ENCODE measurements at regions not wholly inside any gene's neighbourhood (a gene's known extent, or its start where the extent isn't known, plus 50 kb on each side); places are given as distances from the start of the nearest gene placed in this dataset.
A peak's percentile ranks its signal among the peaks of the same experiment; 100 is the strongest.

- Histone ChIP-seq H3K36me3 (no peaks in the 10 kb centered on the region), H3K27ac (no peak overlapping the region), H3K9me3 (no peaks in the 10 kb centered on the region), H3K27me3 (no peaks in the 10 kb centered on the region), H3K4me1 (no peaks in the 10 kb centered on the region), H3K4me3 (no peak overlapping the region)
- intact Hi-C loops (cut with DNase I), result no loop called here
- DNase-seq, result no peak
- ATAC-seq, result no peak
- TF ChIP-seq, protein P1, sequence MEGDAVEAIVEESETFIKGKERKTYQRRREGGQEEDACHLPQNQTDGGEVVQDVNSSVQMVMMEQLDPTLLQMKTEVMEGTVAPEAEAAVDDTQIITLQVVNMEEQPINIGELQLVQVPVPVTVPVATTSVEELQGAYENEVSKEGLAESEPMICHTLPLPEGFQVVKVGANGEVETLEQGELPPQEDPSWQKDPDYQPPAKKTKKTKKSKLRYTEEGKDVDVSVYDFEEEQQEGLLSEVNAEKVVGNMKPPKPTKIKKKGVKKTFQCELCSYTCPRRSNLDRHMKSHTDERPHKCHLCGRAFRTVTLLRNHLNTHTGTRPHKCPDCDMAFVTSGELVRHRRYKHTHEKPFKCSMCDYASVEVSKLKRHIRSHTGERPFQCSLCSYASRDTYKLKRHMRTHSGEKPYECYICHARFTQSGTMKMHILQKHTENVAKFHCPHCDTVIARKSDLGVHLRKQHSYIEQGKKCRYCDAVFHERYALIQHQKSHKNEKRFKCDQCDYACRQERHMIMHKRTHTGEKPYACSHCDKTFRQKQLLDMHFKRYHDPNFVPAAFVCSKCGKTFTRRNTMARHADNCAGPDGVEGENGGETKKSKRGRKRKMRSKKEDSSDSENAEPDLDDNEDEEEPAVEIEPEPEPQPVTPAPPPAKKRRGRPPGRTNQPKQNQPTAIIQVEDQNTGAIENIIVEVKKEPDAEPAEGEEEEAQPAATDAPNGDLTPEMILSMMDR (IDR thresholded peaks at IDR 0.05), result no peak
These were observed 58.6 kb upstream of the WASF3 start for GRCh38 chr13:26498656-26499601.

- Histone ChIP-seq H3K27me3 (no peaks in the 10 kb centered on the region), H3K36me3 (no peaks in the 10 kb centered on the region), H3K9me3 (no peaks in the 10 kb centered on the region), H3K4me3 (no peak overlapping the region), H3K27ac (no peak overlapping the region), H3K4me1 (no peaks in the 10 kb centered on the region)
- TF ChIP-seq, protein P1 (IDR thresholded peaks at IDR 0.05), result no peak
- intact Hi-C loops (cut with DNase I), result no loop called here
- ATAC-seq (no peak), DNase-seq (no peak)
These were observed 56.7 kb upstream of the WASF3 start for GRCh38 chr13:26500618-26501320.

DNA sequence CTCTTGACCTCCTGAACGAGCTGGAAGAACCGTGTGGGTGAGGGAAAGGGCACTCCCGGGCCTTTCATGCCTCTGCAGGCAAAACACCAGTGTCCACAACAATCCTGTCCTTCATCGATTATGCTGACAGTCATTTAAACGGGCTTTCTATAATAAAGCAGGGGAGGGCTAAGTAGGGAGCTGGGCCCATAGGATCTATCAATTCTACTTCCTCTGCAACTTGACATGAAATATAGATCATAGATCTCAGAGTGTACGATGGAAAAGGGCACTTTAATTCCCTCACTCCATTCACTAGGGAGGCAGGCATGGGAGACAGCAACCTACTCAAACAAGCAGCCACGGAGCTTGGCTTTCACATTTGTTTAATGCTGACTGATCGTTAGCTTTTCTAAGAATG, 55.8 kb upstream of the WASF3 start:
- Histone ChIP-seq H3K27ac (no peak overlapping the region), H3K4me3 (no peak overlapping the region), H3K9me3 (no peaks in the 10 kb centered on the region), H3K36me3 (no peaks in the 10 kb centered on the region), H3K4me1 (no peaks in the 10 kb centered on the region), H3K27me3 (no peaks in the 10 kb centered on the region)
- intact Hi-C loops (cut with DNase I), result no loop called here
- TF ChIP-seq, protein P1 (IDR thresholded peaks at IDR 0.05), result no peak
- DNase-seq (no peak), ATAC-seq (no peak)

- Histone ChIP-seq H3K27ac (no peak overlapping the region), H3K27me3 (no peaks in the 10 kb centered on the region), H3K4me1 (no peaks in the 10 kb centered on the region), H3K9me3 (no peaks in the 10 kb centered on the region), H3K36me3 (no peaks in the 10 kb centered on the region), H3K4me3 (no peak overlapping the region)
- intact Hi-C loops (cut with DNase I), result no loop called here
- ATAC-seq, result peak; percentile 29
- TF ChIP-seq, protein P1 (IDR thresholded peaks at IDR 0.05), result peak; percentile 5
- DNase-seq, result no peak
These were observed 54.7 kb upstream of the WASF3 start for GRCh38 chr13:26502826-26503225.

DNA sequence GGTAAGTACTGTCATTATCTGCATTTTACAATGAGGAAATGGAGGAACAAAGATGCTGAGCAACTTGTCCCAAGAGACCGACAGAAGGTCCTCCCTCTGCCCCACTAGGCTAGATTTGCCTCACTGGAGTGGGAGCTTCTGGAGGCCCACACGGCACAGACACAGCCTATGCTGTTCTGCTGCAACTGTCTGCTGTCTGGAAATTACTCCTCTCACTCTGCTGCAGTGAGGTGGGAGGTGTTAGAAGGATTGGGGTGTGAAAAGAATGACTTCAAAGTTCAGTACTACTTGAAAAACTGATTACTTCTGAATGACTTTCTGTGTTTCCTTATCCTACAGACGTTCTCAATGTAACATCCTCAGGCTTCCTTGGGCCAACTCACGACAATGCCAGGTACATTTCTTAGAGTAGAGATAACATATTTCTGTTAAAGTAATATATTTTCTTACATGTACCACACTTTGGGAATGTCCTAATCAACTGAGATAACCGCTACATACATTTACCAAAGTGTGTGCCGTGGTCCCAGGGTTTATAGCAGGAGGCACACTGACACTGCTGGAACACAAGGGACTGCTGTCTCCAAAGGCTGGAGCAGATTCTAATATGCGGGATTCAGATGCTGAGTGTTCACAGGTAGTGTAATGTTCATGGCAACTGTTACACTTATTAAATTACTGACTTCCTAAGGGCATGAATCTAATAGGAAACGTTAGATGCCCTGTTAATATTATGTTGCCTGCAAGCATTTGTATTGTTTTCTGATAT, 53.5 kb upstream of the WASF3 start:
- Histone ChIP-seq H3K4me3 (no peak overlapping the region), H3K9me3 (no peaks in the 10 kb centered on the region), H3K4me1 (no peaks in the 10 kb centered on the region), H3K27ac (no peak overlapping the region), H3K27me3 (no peaks in the 10 kb centered on the region), H3K36me3 (no peaks in the 10 kb centered on the region)
- no peak for ATAC-seq
- TF ChIP-seq, protein P1 (IDR thresholded peaks at IDR 0.05), result no peak
- no peak for DNase-seq
- intact Hi-C loops (cut with DNase I), result no loop called here
